GM19452 (cell line): ENCODE measurements at regions not wholly inside any gene's neighbourhood (a gene's known extent, or its start where the extent isn't known, plus 50 kb on each side); places are given as distances from the start of the nearest gene placed in this dataset.

Source experiments
- ATAC-seq: cut with Tn5 transposase; IDR thresholded peaks from one replicate; pipeline ENCODE4 v1.9.1; 2021; ENCODE audit not compliant: unreplicated experiment

GRCh38 chr7:109261781-109262180 lies 692.1 kb downstream of the DNAJB9 start:
- no peak for ATAC-seq

GRCh38 chr7:109266610-109267009 lies 696.9 kb downstream of the DNAJB9 start:
- no peak for ATAC-seq

- no peak for ATAC-seq
These were observed 706.7 kb downstream of the DNAJB9 start for GRCh38 chr7:109276348-109276747.

- no peak for ATAC-seq
These were observed 713.1 kb downstream of the DNAJB9 start for GRCh38 chr7:109282726-109283125.

GRCh38 chr7:109284943-109285342 lies 715.3 kb downstream of the DNAJB9 start:
- no peak for ATAC-seq

- no peak for ATAC-seq
These were observed 725.5 kb downstream of the DNAJB9 start for GRCh38 chr7:109295158-109295557.

GRCh38 chr7:109308816-109309215 lies 739.1 kb downstream of the DNAJB9 start:
- no peak for ATAC-seq

GRCh38 chr7:109309790-109310189 lies 740.1 kb downstream of the DNAJB9 start:
- ATAC-seq, result no peak

- no peak for ATAC-seq
These were observed 748.5 kb downstream of the DNAJB9 start for GRCh38 chr7:109318136-109318535.

GRCh38 chr7:109322833-109323232 lies 753.2 kb downstream of the DNAJB9 start:
- ATAC-seq, result peak; percentile 58

GRCh38 chr7:109331423-109331822 lies 761.7 kb downstream of the DNAJB9 start:
- ATAC-seq, result no peak

- no peak for ATAC-seq
These were observed 766.3 kb downstream of the DNAJB9 start for GRCh38 chr7:109335951-109336350.

- ATAC-seq, result no peak
These were observed 766.9 kb downstream of the DNAJB9 start for GRCh38 chr7:109336531-109336930.

GRCh38 chr7:109343678-109344077 lies 774.0 kb downstream of the DNAJB9 start:
- no peak for ATAC-seq

GRCh38 chr7:109351493-109351892 lies 781.8 kb downstream of the DNAJB9 start:
- ATAC-seq, result no peak

GRCh38 chr7:109354000-109354399 lies 784.3 kb downstream of the DNAJB9 start:
- no peak for ATAC-seq

GRCh38 chr7:109354552-109354951 lies 784.9 kb downstream of the DNAJB9 start:
- ATAC-seq, result no peak

GRCh38 chr7:109375823-109376222 lies 806.1 kb downstream of the DNAJB9 start:
- ATAC-seq, result no peak

GRCh38 chr7:109376576-109376975 lies 806.9 kb downstream of the DNAJB9 start:
- ATAC-seq, result no peak

- no peak for ATAC-seq
These were observed 807.6 kb downstream of the DNAJB9 start for GRCh38 chr7:109377076-109377884.

GRCh38 chr7:109386959-109387358 lies 817.3 kb downstream of the DNAJB9 start:
- ATAC-seq, result no peak

GRCh38 chr7:109387530-109387929 lies 817.9 kb downstream of the DNAJB9 start:
- no peak for ATAC-seq

GRCh38 chr7:109391240-109391639 lies 821.6 kb downstream of the DNAJB9 start:
- no peak for ATAC-seq
